ENCODE measurements at regions not wholly inside any gene's neighbourhood (a gene's known extent, or its start where the extent isn't known, plus 50 kb on each side); places are given as distances from the start of the nearest gene placed in this dataset.
"Not testable (repeated sequence)": the region's sequence is repeated elsewhere in the genome, so short reads cannot be mapped to it uniquely, and the experiment has no call there.

DNA sequence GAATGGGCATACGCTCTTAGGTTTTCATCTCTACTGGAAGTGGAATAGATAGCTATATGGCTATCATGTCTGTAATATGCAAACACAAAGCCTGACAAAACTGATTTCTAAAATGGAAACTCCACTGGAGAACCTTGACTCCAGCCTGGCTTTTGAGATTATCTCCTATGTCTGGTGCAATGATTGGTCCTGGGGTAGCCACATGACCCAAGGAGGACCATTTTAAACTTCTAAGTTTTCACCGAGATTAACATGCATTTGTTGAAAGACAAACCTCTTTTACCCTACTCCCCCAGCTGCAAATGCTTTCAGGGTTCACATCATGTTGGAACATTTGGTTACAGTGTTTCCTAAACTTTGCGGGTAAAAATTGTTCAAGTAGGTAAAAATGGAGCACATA is 124.6 kb downstream of the CCDC74A start:
- DNase-seq; H3K27ac ChIP-seq (ENCODE audit: insufficient read depth, low read length, poor library complexity, severe bottlenecking); H3K27me3 ChIP-seq (replicated peaks; ENCODE audit: control insufficient read depth, insufficient read depth, low read length, poor library complexity, severe bottlenecking); H3K4me3 ChIP-seq (ENCODE audit: insufficient read depth, low read depth, low read length, poor library complexity, severe bottlenecking); H3K36me3 ChIP-seq (ENCODE audit: control insufficient read depth, insufficient read depth, low read length); H3K4me1 ChIP-seq (ENCODE audit: control insufficient read depth, insufficient read depth, low read length, poor library complexity, severe bottlenecking); H3K9me3 ChIP-seq (ENCODE audit: control insufficient read depth, low read length): not testable (repeated sequence)

DNA sequence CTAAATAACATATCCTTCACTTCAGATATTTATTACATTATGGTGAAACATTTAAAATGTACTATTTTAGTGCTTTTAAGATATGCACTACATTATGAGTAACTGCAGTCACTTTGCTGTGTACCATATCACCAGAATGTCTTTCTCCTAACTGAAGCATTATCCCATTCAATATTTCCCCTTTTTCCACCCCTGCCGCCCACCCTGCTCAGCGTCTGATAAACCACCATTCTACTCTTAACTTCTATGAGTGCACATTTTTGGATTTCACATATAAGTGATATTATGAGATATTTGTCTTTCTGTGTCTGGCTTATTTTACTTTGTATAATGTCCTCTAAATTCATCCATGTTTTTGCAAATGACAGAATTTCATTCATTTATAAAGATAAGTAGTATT is 126.4 kb downstream of the CCDC74A start:
- not testable (repeated sequence) for H3K27ac ChIP-seq (ENCODE audit: insufficient read depth, low read length, poor library complexity, severe bottlenecking); H3K36me3 ChIP-seq (ENCODE audit: control insufficient read depth, insufficient read depth, low read length); H3K9me3 ChIP-seq (ENCODE audit: control insufficient read depth, low read length); H3K27me3 ChIP-seq (replicated peaks; ENCODE audit: control insufficient read depth, insufficient read depth, low read length, poor library complexity, severe bottlenecking); H3K4me1 ChIP-seq (ENCODE audit: control insufficient read depth, insufficient read depth, low read length, poor library complexity, severe bottlenecking); DNase-seq; H3K4me3 ChIP-seq (ENCODE audit: insufficient read depth, low read depth, low read length, poor library complexity, severe bottlenecking)

DNA sequence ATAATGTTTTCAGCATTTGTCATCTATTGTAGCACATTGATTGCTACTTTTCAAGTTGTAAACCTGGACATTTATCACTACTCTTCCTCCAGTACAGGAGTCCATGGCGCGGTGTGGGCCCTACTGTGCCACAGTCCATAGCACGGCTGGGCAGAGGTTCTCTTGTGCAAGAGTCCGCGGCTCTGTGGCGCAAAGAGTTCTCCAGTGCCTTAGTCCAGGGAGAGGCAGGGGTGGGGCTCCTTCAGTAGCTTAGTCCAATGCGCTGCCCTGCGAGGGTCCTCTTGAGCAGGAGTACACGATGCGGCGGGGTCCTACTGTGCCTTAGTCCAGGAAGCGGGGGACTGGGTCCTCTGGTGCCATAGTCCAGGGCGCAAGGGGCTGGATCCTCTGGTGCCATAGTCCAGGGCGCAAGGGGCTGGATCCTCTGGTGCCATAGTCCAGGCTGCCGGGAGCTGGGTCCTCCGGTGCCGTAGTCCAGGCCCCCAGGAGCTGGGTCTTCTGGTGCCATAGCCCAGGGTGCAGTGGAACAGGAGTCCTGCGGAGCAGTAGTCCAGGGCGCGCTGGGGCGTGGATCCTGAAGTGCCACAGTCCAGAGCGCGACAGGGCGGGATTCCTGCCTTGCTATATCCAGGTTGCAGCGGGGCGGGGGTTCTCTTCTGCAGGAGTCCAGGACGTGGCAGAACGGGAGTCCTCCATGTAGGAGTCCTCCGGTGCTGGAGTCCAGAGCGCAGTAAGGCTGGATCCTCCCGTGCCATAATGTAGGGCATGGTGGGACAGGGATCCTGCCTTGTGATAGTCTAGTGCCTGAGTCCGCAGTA is 129.3 kb downstream of the CCDC74A start:
- no peaks in the 10 kb centered on the region for H3K9me3 ChIP-seq (ENCODE audit: control insufficient read depth, low read length)
- no peak overlapping the region for H3K27ac ChIP-seq (ENCODE audit: insufficient read depth, low read length, poor library complexity, severe bottlenecking)
- no peaks in the 10 kb centered on the region for H3K27me3 ChIP-seq (replicated peaks; ENCODE audit: control insufficient read depth, insufficient read depth, low read length, poor library complexity, severe bottlenecking)
- no peak overlapping the region for H3K4me3 ChIP-seq (ENCODE audit: insufficient read depth, low read depth, low read length, poor library complexity, severe bottlenecking)
- H3K36me3 ChIP-seq (ENCODE audit: control insufficient read depth, insufficient read depth, low read length): no peaks in the 10 kb centered on the region
- H3K4me1 ChIP-seq (ENCODE audit: control insufficient read depth, insufficient read depth, low read length, poor library complexity, severe bottlenecking): no peaks in the 10 kb centered on the region
- no peak for DNase-seq

DNA sequence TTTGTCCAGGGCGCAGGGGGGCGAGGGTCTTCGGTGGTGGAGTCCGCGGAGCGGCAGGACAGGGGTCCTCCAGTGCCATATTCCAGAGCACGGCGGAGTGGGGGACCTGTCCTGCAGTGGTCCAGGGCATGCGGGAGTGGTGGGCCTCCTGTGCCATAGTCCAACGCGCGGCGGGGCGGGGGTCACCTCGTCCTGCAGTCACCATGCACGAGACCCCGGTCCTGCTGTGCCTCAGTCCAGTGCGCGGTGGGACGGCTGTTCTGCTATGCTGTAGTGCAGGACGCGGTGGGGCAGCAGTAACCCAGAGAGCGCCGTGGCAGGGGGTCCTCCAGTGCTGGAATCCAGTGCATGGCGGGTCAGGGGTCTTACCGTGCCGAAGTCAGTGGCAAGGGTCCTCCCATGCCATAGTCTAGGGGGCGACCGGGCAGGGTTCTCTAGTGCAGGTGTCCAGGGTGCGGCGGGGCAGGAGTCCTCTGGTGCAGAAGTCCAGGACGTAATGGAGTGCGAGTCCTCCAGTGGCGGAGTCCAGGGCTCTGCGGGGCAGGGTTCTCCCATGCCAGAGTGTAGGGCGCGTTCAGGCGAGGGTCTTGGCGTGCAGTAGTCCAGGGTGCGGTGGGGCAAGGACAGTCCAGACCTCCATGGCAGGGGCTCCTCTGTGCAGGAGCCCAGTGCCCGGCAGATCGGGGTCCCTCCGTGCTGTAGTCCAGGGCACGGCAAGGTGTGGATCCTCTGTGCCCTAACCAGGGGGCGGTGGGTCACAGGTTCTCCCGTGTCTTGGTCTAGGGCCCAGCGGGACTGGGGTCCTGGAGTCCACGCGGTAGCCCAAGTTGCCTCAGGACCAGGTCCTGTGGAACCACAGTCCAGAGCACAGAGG is 130.4 kb downstream of the CCDC74A start:
- no peaks in the 10 kb centered on the region for H3K27me3 ChIP-seq (replicated peaks; ENCODE audit: control insufficient read depth, insufficient read depth, low read length, poor library complexity, severe bottlenecking)
- no peak overlapping the region for H3K27ac ChIP-seq (ENCODE audit: insufficient read depth, low read length, poor library complexity, severe bottlenecking)
- no peak overlapping the region for H3K4me3 ChIP-seq (ENCODE audit: insufficient read depth, low read depth, low read length, poor library complexity, severe bottlenecking)
- H3K4me1 ChIP-seq (ENCODE audit: control insufficient read depth, insufficient read depth, low read length, poor library complexity, severe bottlenecking): no peaks in the 10 kb centered on the region
- DNase-seq: no peak
- H3K36me3 ChIP-seq (ENCODE audit: control insufficient read depth, insufficient read depth, low read length): no peaks in the 10 kb centered on the region
- H3K9me3 ChIP-seq (ENCODE audit: control insufficient read depth, low read length): no peaks in the 10 kb centered on the region

DNA sequence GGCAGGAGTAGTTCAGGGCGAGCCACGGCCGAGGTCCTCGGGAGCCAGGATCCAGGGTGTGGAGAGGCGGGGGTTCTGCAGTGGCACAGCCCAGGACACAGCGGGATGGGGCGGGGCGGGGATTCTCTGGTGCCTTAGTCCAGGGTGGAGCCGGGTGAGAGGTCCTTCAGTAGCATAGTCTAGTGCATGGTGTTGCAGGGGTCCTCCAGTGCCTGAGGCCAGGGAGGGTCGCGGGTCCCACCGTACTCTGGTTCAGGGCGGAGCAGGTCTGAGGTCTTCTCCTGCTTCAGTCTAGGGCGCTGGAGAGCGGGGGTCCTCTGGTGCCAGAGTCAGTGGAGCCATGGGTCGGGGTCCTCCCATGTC is 131.1 kb downstream of the CCDC74A start:
- Histone ChIP-seq H3K27me3 (replicated peaks; ENCODE audit: control insufficient read depth, insufficient read depth, low read length, poor library complexity, severe bottlenecking) (no peaks in the 10 kb centered on the region), H3K4me1 (ENCODE audit: control insufficient read depth, insufficient read depth, low read length, poor library complexity, severe bottlenecking) (no peaks in the 10 kb centered on the region), H3K9me3 (ENCODE audit: control insufficient read depth, low read length) (no peaks in the 10 kb centered on the region), H3K27ac (ENCODE audit: insufficient read depth, low read length, poor library complexity, severe bottlenecking) (no peak overlapping the region), H3K4me3 (ENCODE audit: insufficient read depth, low read depth, low read length, poor library complexity, severe bottlenecking) (no peak overlapping the region), H3K36me3 (ENCODE audit: control insufficient read depth, insufficient read depth, low read length) (no peaks in the 10 kb centered on the region)
- DNase-seq: no peak

DNA sequence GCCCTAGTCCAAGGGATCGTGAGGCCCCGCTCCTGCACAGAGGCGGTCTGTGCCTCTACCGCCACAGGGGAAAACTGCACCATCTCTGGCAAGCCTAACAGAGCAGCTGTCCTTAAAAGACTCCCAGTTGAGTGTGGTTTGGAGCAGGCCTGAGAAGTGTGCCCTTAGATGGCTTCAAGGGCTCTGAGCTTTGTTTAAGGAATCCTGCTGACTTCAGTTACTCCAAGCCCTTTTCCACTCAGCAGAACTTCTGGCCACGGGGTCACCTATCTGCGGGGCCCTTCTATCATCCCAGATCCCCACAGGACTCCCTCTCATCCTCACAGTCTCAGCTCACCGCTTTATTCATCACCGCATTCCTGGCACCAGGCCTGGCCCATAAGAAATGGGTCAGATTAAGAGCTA is 131.5 kb downstream of the CCDC74A start:
- DNase-seq: no peak
- Histone ChIP-seq H3K27me3 (replicated peaks; ENCODE audit: control insufficient read depth, insufficient read depth, low read length, poor library complexity, severe bottlenecking) (no peaks in the 10 kb centered on the region), H3K9me3 (ENCODE audit: control insufficient read depth, low read length) (no peaks in the 10 kb centered on the region), H3K4me1 (ENCODE audit: control insufficient read depth, insufficient read depth, low read length, poor library complexity, severe bottlenecking) (no peaks in the 10 kb centered on the region), H3K4me3 (ENCODE audit: insufficient read depth, low read depth, low read length, poor library complexity, severe bottlenecking) (no peak overlapping the region), H3K36me3 (ENCODE audit: control insufficient read depth, insufficient read depth, low read length) (no peaks in the 10 kb centered on the region), H3K27ac (ENCODE audit: insufficient read depth, low read length, poor library complexity, severe bottlenecking) (no peak overlapping the region)

DNA sequence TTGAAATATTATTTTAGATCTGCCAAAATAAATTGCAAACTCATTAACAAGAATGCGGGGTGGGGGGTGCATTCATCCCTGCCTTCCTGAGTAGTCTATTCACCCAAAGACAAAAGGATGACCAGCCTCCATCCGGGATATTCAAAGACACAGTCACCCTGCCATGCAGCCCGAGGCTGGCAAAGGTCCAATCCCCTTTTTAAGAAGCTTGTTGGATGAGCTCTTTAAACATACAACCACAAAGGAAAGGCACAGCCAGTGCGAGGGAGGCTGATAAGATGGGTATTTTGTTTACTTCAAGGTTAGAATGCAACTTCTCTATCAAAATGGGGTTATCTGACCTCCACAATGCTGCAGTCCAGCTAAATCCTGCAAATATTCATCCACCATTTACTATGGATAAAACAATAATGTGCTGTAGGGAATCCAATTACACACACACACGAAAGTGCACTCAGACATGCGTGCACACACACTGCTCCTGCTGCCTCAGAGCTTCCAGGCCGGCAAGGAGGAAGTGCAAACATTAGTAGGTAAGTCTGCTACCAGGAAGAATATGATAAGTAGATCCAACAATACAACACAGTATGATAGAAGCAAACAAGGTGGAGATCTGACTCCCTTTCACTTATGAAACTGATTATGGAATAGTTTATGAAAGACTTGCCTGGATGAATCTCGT is 133.6 kb downstream of the CCDC74A start:
- H3K4me3 ChIP-seq (ENCODE audit: insufficient read depth, low read depth, low read length, poor library complexity, severe bottlenecking); H3K9me3 ChIP-seq (ENCODE audit: control insufficient read depth, low read length); H3K27me3 ChIP-seq (replicated peaks; ENCODE audit: control insufficient read depth, insufficient read depth, low read length, poor library complexity, severe bottlenecking); DNase-seq; H3K4me1 ChIP-seq (ENCODE audit: control insufficient read depth, insufficient read depth, low read length, poor library complexity, severe bottlenecking); H3K27ac ChIP-seq (ENCODE audit: insufficient read depth, low read length, poor library complexity, severe bottlenecking); H3K36me3 ChIP-seq (ENCODE audit: control insufficient read depth, insufficient read depth, low read length): not testable (repeated sequence)

DNA sequence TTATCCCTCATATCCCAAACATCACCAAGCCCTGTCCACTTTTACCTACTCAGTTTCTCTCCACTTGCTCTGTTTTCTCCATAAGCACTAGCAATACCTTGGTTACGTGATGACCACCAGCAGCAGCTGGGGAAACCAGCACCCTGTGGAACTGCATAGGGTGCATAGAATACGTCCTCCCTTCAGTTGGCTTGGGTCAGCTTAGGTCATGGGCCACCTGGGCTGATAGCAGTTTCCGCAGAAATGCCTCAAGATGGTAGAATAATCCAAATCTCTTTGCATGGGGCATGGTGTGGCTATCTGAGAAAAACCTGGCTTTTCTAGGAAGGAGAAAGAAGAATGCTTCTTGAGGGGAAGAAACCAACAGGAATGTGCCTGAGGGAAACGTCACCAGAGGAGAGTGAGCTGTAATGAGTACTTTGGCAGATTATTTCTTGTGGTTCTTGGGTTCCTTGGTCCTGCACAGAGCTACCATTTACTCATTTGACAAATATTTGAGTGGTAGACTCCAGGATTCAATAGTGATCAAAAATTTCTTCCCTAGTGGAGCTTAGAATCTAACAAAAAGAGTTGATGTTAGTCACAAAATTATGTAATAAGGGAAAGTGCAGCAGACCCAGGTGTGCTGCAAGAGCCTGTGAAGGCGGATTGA is 134.3 kb downstream of the CCDC74A start:
- not testable (repeated sequence) for H3K36me3 ChIP-seq (ENCODE audit: control insufficient read depth, insufficient read depth, low read length); H3K9me3 ChIP-seq (ENCODE audit: control insufficient read depth, low read length); H3K27me3 ChIP-seq (replicated peaks; ENCODE audit: control insufficient read depth, insufficient read depth, low read length, poor library complexity, severe bottlenecking); DNase-seq; H3K27ac ChIP-seq (ENCODE audit: insufficient read depth, low read length, poor library complexity, severe bottlenecking); H3K4me1 ChIP-seq (ENCODE audit: control insufficient read depth, insufficient read depth, low read length, poor library complexity, severe bottlenecking); H3K4me3 ChIP-seq (ENCODE audit: insufficient read depth, low read depth, low read length, poor library complexity, severe bottlenecking)

DNA sequence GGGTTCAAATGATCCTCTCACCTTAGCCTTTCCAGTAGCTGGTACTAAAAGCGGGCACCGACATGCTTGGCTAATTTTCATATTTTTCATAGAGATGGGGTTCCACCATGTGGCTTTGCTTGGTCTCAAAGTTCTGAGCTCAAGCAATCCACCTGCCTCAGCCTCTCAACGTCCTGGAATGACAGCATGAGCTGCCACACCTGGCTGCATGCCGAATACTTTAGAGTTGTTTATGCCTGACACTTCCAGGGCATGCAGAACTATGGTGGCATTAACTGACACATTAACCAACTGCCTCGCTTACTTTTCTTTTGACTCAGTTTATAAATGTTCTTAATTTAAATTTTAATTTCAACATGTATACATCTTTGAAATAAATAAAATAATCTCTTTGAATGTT is 135.8 kb downstream of the CCDC74A start:
- not testable (repeated sequence) for H3K27ac ChIP-seq (ENCODE audit: insufficient read depth, low read length, poor library complexity, severe bottlenecking); H3K36me3 ChIP-seq (ENCODE audit: control insufficient read depth, insufficient read depth, low read length); H3K4me1 ChIP-seq (ENCODE audit: control insufficient read depth, insufficient read depth, low read length, poor library complexity, severe bottlenecking); H3K27me3 ChIP-seq (replicated peaks; ENCODE audit: control insufficient read depth, insufficient read depth, low read length, poor library complexity, severe bottlenecking); H3K9me3 ChIP-seq (ENCODE audit: control insufficient read depth, low read length); DNase-seq; H3K4me3 ChIP-seq (ENCODE audit: insufficient read depth, low read depth, low read length, poor library complexity, severe bottlenecking)

Data from effector memory CD4-positive, alpha-beta T cell (primary cell).